OCI-LY3 (cell line): ENCODE measurements at regions not wholly inside any gene's neighbourhood (a gene's known extent, or its start where the extent isn't known, plus 50 kb on each side); places are given as distances from the start of the nearest gene placed in this dataset.

Experiments used
- H2AFZ ChIP-seq: fragments of 200-600, 300-600 bp; shearing (Covaris generic); 2 replicates; pipeline ENCODE4 v1.6.0; 2014; ENCODE audit warnings: antibody characterized with exemption, low read depth, low read length
- H3K27ac ChIP-seq: fragments of 200-600, 300-600 bp; sonication (generic); 2 replicates; pipeline ENCODE4 v1.5.1; 2014; ENCODE audit warnings: mild to moderate bottlenecking, low read length, moderate library complexity, mixed read lengths
- H3K27me3 ChIP-seq: fragments of 200-600, 300-600 bp; sonication (generic); 2 replicates; pipeline ENCODE4 v1.6.1; 2014; ENCODE audit warnings: low read depth, low read length, mixed read lengths
- H3K36me3 ChIP-seq: fragments of 200-600, 300-600 bp; sonication (generic); replicated peaks from 2 replicates; pipeline ENCODE3; 2014; ENCODE audit warnings: low read depth, low read length, mixed read lengths
- H3K4me1 ChIP-seq: fragments of 300-600, 200-600 bp; sonication (generic); 2 replicates; pipeline ENCODE4 v1.6.1; 2014; ENCODE audit warnings: low read length, mixed read lengths
- H3K4me2 ChIP-seq: fragments of 200-600, 300-600 bp; sonication (generic); 2 replicates; pipeline ENCODE4 v1.6.1; 2014; ENCODE audit warnings: low read length, mixed read lengths
- H3K4me3 ChIP-seq: fragments of 300-600, 200-600 bp; sonication (generic); 2 replicates; pipeline ENCODE4 v1.5.1; 2014; ENCODE audit warnings: antibody characterized with exemption, mild to moderate bottlenecking, low read length, moderate library complexity
- H3K79me2 ChIP-seq: fragments of 300-600, 200-600 bp; shearing (Covaris generic); 2 replicates; pipeline ENCODE4 v1.6.1; 2014; ENCODE audit warnings: mild to moderate bottlenecking, low read length, mixed read lengths
- H3K9ac ChIP-seq: fragments of 300-600, 200-600 bp; shearing (Covaris generic); 2 replicates; pipeline ENCODE4 v1.6.0; 2014; ENCODE audit warnings: mild to moderate bottlenecking, low read length, moderate library complexity
- H3K9me3 ChIP-seq: fragments of 200-600, 300-600 bp; shearing (Covaris generic); 2 replicates; pipeline ENCODE4 v1.6.1; 2014; ENCODE audit warnings: low read length, mixed read lengths; ENCODE audit not compliant: insufficient read depth
- H4K20me1 ChIP-seq: fragments of 200-600, 300-600 bp; sonication (generic); 2 replicates; pipeline ENCODE4 v1.6.1; 2016; ENCODE audit warnings: low read length, mixed read lengths; ENCODE audit not compliant: insufficient read depth
- CTCF ChIP-seq: fragments of 200-600, 300-600 bp; sonication (generic); IDR thresholded peaks from 2 replicates; pipeline ENCODE4 v1.5.1; 2014; ENCODE audit warnings: antibody characterized with exemption, low read length, low read depth
- EZH2phosphoT487 ChIP-seq: fragments of 200-600 bp; shearing (Covaris generic); IDR thresholded peaks from 2 replicates; pipeline ENCODE4 v1.6.1; 2018; ENCODE audit warnings: antibody characterized with exemption, mixed run types, low read depth

- no peak overlapping the region for H3K4me2 ChIP-seq
- H3K79me2 ChIP-seq = no peaks in the 10 kb centered on the region
- H2AFZ ChIP-seq = no peak overlapping the region
- no peaks in the 10 kb centered on the region for H3K9me3 ChIP-seq
- H3K27me3 ChIP-seq = no peaks in the 10 kb centered on the region
- no peak overlapping the region for H3K4me3 ChIP-seq
- no peaks in the 10 kb centered on the region for H4K20me1 ChIP-seq
- H3K4me1 ChIP-seq = no peaks in the 10 kb centered on the region
- no peak for TF ChIP-seq EZH2phosphoT487
- no peak for TF ChIP-seq CTCF
- no peak overlapping the region for H3K27ac ChIP-seq
- H3K36me3 ChIP-seq = no peaks in the 10 kb centered on the region
- H3K9ac ChIP-seq = no peak overlapping the region
These were observed 982.0 kb upstream of the ZEB2 start for GRCh38 chr2:145501920-145502319.

- no peak overlapping the region for H3K9ac ChIP-seq
- H2AFZ ChIP-seq = no peak overlapping the region
- H3K36me3 ChIP-seq = no peaks in the 10 kb centered on the region
- TF ChIP-seq EZH2phosphoT487 = no peak
- no peak for TF ChIP-seq CTCF
- H3K4me1 ChIP-seq = no peaks in the 10 kb centered on the region
- no peaks in the 10 kb centered on the region for H4K20me1 ChIP-seq
- H3K4me2 ChIP-seq = no peak overlapping the region
- H3K27me3 ChIP-seq = no peaks in the 10 kb centered on the region
- no peaks in the 10 kb centered on the region for H3K79me2 ChIP-seq
- no peak overlapping the region for H3K4me3 ChIP-seq
- peaks cover 3% of the 10 kb centered on the region; the same call in 1 of the 2 replicates for H3K9me3 ChIP-seq
- no peak overlapping the region for H3K27ac ChIP-seq
These were observed 975.7 kb upstream of the ZEB2 start for GRCh38 chr2:145495590-145495989.

- no peaks in the 10 kb centered on the region for H3K79me2 ChIP-seq
- no peak overlapping the region for H3K9ac ChIP-seq
- no peak overlapping the region for H3K4me3 ChIP-seq
- H2AFZ ChIP-seq = no peak overlapping the region
- TF ChIP-seq EZH2phosphoT487 (no peak), CTCF (no peak)
- no peaks in the 10 kb centered on the region for H3K27me3 ChIP-seq
- no peak overlapping the region for H3K4me2 ChIP-seq
- H3K27ac ChIP-seq = no peak overlapping the region
- H3K36me3 ChIP-seq = no peaks in the 10 kb centered on the region
- H3K9me3 ChIP-seq = peaks cover 3% of the 10 kb centered on the region; the same call in 1 of the 2 replicates
- no peaks in the 10 kb centered on the region for H3K4me1 ChIP-seq
- no peaks in the 10 kb centered on the region for H4K20me1 ChIP-seq
These were observed 974.5 kb upstream of the ZEB2 start for GRCh38 chr2:145494441-145494840.

- Histone ChIP-seq H3K4me2 (no peak overlapping the region), H3K4me1 (no peaks in the 10 kb centered on the region), H3K9me3 (peaks cover 3% of the 10 kb centered on the region; the same call in 1 of the 2 replicates), H2AFZ (no peak overlapping the region), H3K36me3 (no peaks in the 10 kb centered on the region), H4K20me1 (no peaks in the 10 kb centered on the region), H3K4me3 (no peak overlapping the region), H3K9ac (no peak overlapping the region), H3K27ac (no peak overlapping the region), H3K27me3 (no peaks in the 10 kb centered on the region), H3K79me2 (no peaks in the 10 kb centered on the region)
- no peak for TF ChIP-seq CTCF
These were observed 968.7 kb upstream of the ZEB2 start for GRCh38 chr2:145488571-145488970.
